GM12891 (cell line): ENCODE measurements at regions not wholly inside any gene's neighbourhood (a gene's known extent, or its start where the extent isn't known, plus 50 kb on each side); places are given as distances from the start of the nearest gene placed in this dataset.

ENCODE experiments used
- POLR2A ChIP-seq: IDR thresholded peaks from 2 replicates; pipeline ENCODE4 v1.6.1; 2011; ENCODE audit warnings: low read depth, low read length, control low read depth
- POLR2AphosphoS5 ChIP-seq: IDR thresholded peaks from 2 replicates; pipeline ENCODE4 v1.6.1; 2011; ENCODE audit warnings: low read depth, low read length, control low read depth
- POU2F2 ChIP-seq: IDR thresholded peaks from 2 replicates; pipeline ENCODE4 v1.6.1; 2011; ENCODE audit warnings: low read depth, mild to moderate bottlenecking, control low read depth, low read length, moderate library complexity
- TAF1 ChIP-seq: IDR thresholded peaks from 2 replicates; pipeline ENCODE4 v1.6.1; 2011; ENCODE audit warnings: low read depth, low read length, control low read depth

- TF ChIP-seq POLR2A: no peak
- no peak for TF ChIP-seq POLR2AphosphoS5
- no peak for TF ChIP-seq POU2F2
- TF ChIP-seq TAF1: no peak
Measured at GRCh38 chr18:66895631-66896030, 291.7 kb upstream of the CDH19 start.
